ENCODE measurements at regions not wholly inside any gene's neighbourhood (a gene's known extent, or its start where the extent isn't known, plus 50 kb on each side); places are given as distances from the start of the nearest gene placed in this dataset.

DNA sequence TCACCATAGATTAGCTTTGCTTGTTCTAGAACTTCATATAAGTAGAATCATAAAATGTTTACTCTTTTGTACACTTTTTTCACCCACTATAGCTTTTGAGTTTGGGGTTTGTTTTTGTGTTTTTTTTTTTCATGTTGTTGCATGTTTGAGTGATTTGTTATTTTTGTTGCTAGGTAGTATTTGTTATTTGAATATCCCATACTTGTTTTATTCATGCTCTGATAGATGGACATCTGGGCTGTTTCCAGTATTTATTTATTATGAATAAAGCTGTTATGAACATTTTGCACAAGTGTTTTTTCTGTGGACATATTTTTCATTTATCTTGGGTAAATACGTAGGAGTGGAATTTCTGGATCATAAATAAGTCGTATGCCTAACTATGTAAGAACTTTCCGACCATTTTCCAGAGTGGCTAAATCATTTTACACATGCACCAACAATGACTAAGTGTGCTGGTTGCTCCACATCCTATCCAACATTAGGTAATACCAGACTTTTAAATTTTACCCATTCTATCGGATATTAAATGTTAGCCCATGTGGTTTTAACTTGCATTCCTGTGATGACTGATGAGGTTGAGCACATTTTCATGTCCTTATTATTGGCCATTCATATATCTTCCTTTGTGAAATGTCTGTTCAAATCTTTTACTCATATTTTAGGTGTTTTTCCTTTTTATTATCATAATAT lies 69.1 kb upstream of the NR4A3 start:
- H3K27ac ChIP-seq (ENCODE audit: low read length) = no peak overlapping the region
- no peaks in the 10 kb centered on the region for H3K36me3 ChIP-seq (ENCODE audit: insufficient read depth, low read length)
- no peak overlapping the region for H3K4me2 ChIP-seq (ENCODE audit: insufficient read depth, low read length)
- H3K27me3 ChIP-seq (ENCODE audit: insufficient read depth, low read length, poor library complexity) = peaks cover 4% of the 10 kb centered on the region
- no peak overlapping the region for H2AFZ ChIP-seq (ENCODE audit: low read depth, low read length)
- H3K9me3 ChIP-seq (ENCODE audit: insufficient read depth, low read length, severe bottlenecking) = no peaks in the 10 kb centered on the region
- ATAC-seq (ENCODE audit: insufficient read depth, low read depth) = no peak
- no peaks in the 10 kb centered on the region for H3K79me2 ChIP-seq (ENCODE audit: insufficient read depth, low read length)
- no peak for DNase-seq
- TF ChIP-seq EZH2 (IDR thresholded peaks at IDR 0.05; ENCODE audit: borderline replicate concordance, low read depth, low read length, severe bottlenecking) (no peak), CTCF (IDR thresholded peaks at IDR 0.05; ENCODE audit: borderline replicate concordance, extremely low read depth, low read length, poor library complexity, severe bottlenecking) (no peak)
- H3K4me3 ChIP-seq (ENCODE audit: low read depth in 1 of 2, low read length in 2 of 2) = no peak overlapping the region
- no peak overlapping the region for H3K9ac ChIP-seq (ENCODE audit: low read depth, low read length)
- H3K4me1 ChIP-seq (ENCODE audit: insufficient read depth, low read length) = no peaks in the 10 kb centered on the region
- no peaks in the 10 kb centered on the region for H4K20me1 ChIP-seq (ENCODE audit: insufficient read depth, low read length)

- no peak for ATAC-seq (ENCODE audit: insufficient read depth, low read depth)
- no peaks in the 10 kb centered on the region for H3K4me1 ChIP-seq (ENCODE audit: insufficient read depth, low read length)
Observed at GRCh38 chr9:99753436-99753835, 68.2 kb upstream of the NR4A3 start.

DNA sequence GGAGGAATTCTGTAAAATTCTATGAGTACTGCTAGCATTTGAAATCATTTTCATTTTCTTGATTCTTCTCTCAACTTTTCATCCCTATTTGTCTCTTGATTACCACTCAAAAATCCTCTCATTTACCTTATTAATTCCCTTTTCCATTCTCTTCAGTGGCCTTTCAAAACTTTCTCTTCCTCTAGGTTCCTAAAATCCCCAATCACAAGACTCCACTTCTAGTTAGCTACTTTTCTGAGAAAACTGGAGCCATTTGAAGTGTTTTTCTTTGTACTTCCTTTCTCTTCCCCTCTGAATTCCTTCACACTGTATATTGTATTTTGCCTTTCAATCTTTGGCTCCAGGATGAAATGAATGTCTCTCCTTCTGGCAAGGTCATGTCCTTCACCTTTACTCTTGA lies 61.3 kb upstream of the NR4A3 start:
- ATAC-seq (ENCODE audit: insufficient read depth, low read depth) = no peak
- H3K36me3 ChIP-seq (ENCODE audit: insufficient read depth, low read length) = no peaks in the 10 kb centered on the region
- no peaks in the 10 kb centered on the region for H3K27me3 ChIP-seq (ENCODE audit: insufficient read depth, low read length, poor library complexity)

More at GRCh38 chr9:99753436-99753835, 68.2 kb upstream of the NR4A3 start:
- no peaks in the 10 kb centered on the region for H3K9me3 ChIP-seq (ENCODE audit: insufficient read depth, low read length, severe bottlenecking)
- no peak overlapping the region for H3K27ac ChIP-seq (ENCODE audit: low read length)
- H3K4me2 ChIP-seq (ENCODE audit: insufficient read depth, low read length) = no peak overlapping the region
- H2AFZ ChIP-seq (ENCODE audit: low read depth, low read length) = no peak overlapping the region
- no peaks in the 10 kb centered on the region for H4K20me1 ChIP-seq (ENCODE audit: insufficient read depth, low read length)
- H3K27me3 ChIP-seq (ENCODE audit: insufficient read depth, low read length, poor library complexity) = peaks cover 4% of the 10 kb centered on the region
- no peaks in the 10 kb centered on the region for H3K79me2 ChIP-seq (ENCODE audit: insufficient read depth, low read length)
- H3K36me3 ChIP-seq (ENCODE audit: insufficient read depth, low read length) = no peaks in the 10 kb centered on the region
- DNase-seq = no peak
- no peak overlapping the region for H3K9ac ChIP-seq (ENCODE audit: low read depth, low read length)
- no peak for TF ChIP-seq EZH2 (IDR thresholded peaks at IDR 0.05; ENCODE audit: borderline replicate concordance, low read depth, low read length, severe bottlenecking)
- TF ChIP-seq CTCF (IDR thresholded peaks at IDR 0.05; ENCODE audit: borderline replicate concordance, extremely low read depth, low read length, poor library complexity, severe bottlenecking) = no peak
- H3K4me3 ChIP-seq (ENCODE audit: low read depth in 1 of 2, low read length in 2 of 2) = no peak overlapping the region

More for the DNA sequence above, 61.3 kb upstream of the NR4A3 start:
- no peak overlapping the region for H3K4me2 ChIP-seq (ENCODE audit: insufficient read depth, low read length)
- H3K9ac ChIP-seq (ENCODE audit: low read depth, low read length) = no peak overlapping the region
- no peak for DNase-seq
- H3K79me2 ChIP-seq (ENCODE audit: insufficient read depth, low read length) = no peaks in the 10 kb centered on the region
- no peak overlapping the region for H2AFZ ChIP-seq (ENCODE audit: low read depth, low read length)
- H3K27ac ChIP-seq (ENCODE audit: low read length) = no peak overlapping the region
- TF ChIP-seq EZH2 (IDR thresholded peaks at IDR 0.05; ENCODE audit: borderline replicate concordance, low read depth, low read length, severe bottlenecking) (no peak), CTCF (IDR thresholded peaks at IDR 0.05; ENCODE audit: borderline replicate concordance, extremely low read depth, low read length, poor library complexity, severe bottlenecking) (no peak)
- H4K20me1 ChIP-seq (ENCODE audit: insufficient read depth, low read length) = no peaks in the 10 kb centered on the region
- no peak overlapping the region for H3K4me3 ChIP-seq (ENCODE audit: low read depth in 1 of 2, low read length in 2 of 2)
- H3K9me3 ChIP-seq (ENCODE audit: insufficient read depth, low read length, severe bottlenecking) = no peaks in the 10 kb centered on the region
- H3K4me1 ChIP-seq (ENCODE audit: insufficient read depth, low read length) = no peaks in the 10 kb centered on the region

All from DND-41 (cell line).